ENCODE measurements at regions not wholly inside any gene's neighbourhood (a gene's known extent, or its start where the extent isn't known, plus 50 kb on each side); places are given as distances from the start of the nearest gene placed in this dataset.

DNA sequence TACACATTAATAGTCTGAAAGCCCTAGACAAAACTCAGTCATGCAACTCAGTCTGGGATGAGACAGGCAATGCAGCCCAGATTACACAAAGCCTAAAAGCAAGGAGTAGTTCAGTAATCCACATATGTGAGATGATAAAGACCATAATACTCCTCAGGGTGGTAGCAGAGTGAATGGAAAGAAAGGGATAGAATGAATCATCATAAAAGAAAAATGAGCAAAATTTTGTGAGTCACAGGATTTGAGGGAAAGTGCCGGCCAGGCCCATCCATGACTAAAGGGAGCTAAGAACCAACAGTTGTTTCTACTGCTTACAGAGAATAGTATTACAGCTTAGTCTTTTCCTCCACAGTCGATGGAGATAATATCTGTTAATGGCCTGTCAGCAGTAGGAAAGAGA, 90.0 kb upstream of the POU5F2 start:
- Histone ChIP-seq H3K4me3 (ENCODE audit: control insufficient read depth in 2 of 3, extremely low read depth in 1 of 3, insufficient read depth in 2 of 3, low read depth in 1 of 3, low read length in 3 of 3) (no peak overlapping the region), H3K4me1 (ENCODE audit: control insufficient read depth, extremely low read depth, insufficient read depth, low read length) (peaks cover 10% of the 10 kb centered on the region), H2AFZ (ENCODE audit: control insufficient read depth, low read length) (no peak overlapping the region), H3K27ac (ENCODE audit: control insufficient read depth, insufficient read depth, low read length) (no peak overlapping the region), H3K9me3 (ENCODE audit: control insufficient read depth, low read depth, low read length) (no peaks in the 10 kb centered on the region), H3K4me2 (ENCODE audit: control insufficient read depth, extremely low read depth, insufficient read depth, low read depth, low read length) (peak overlapping the region; percentile 23), H3K79me2 (ENCODE audit: control insufficient read depth, insufficient read depth, low read length) (no peaks in the 10 kb centered on the region), H4K20me1 (ENCODE audit: control insufficient read depth, extremely low read depth, insufficient read depth, low read length) (no peaks in the 10 kb centered on the region), H3K9me1 (ENCODE audit: control insufficient read depth, extremely low read depth, insufficient read depth, low read length) (no peaks in the 10 kb centered on the region), H3K27me3 (ENCODE audit: control insufficient read depth, extremely low read depth, insufficient read depth, low read length) (no peaks in the 10 kb centered on the region), H3K36me3 (ENCODE audit: control insufficient read depth in 2 of 2, extremely low read depth in 1 of 2, insufficient read depth in 2 of 2, low read length in 2 of 2) (no peaks in the 10 kb centered on the region), H3K9ac (ENCODE audit: control insufficient read depth, extremely low read depth, insufficient read depth, low read length) (no peak overlapping the region)
- dilution Hi-C loops (cut with MboI; ENCODE audit: extremely low pct_ligation_motif_present, low sequenced_read_pairs): no loop called here
- TF ChIP-seq, protein P1, sequence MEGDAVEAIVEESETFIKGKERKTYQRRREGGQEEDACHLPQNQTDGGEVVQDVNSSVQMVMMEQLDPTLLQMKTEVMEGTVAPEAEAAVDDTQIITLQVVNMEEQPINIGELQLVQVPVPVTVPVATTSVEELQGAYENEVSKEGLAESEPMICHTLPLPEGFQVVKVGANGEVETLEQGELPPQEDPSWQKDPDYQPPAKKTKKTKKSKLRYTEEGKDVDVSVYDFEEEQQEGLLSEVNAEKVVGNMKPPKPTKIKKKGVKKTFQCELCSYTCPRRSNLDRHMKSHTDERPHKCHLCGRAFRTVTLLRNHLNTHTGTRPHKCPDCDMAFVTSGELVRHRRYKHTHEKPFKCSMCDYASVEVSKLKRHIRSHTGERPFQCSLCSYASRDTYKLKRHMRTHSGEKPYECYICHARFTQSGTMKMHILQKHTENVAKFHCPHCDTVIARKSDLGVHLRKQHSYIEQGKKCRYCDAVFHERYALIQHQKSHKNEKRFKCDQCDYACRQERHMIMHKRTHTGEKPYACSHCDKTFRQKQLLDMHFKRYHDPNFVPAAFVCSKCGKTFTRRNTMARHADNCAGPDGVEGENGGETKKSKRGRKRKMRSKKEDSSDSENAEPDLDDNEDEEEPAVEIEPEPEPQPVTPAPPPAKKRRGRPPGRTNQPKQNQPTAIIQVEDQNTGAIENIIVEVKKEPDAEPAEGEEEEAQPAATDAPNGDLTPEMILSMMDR (optimal IDR thresholded peaks at IDR 0.05 in 1 of 3, IDR thresholded peaks at IDR 0.05 in 1 of 3, conservative IDR thresholded peaks at IDR 0.05 in 1 of 3; ENCODE audit: extremely low read depth in 1 of 3, insufficient read depth in 2 of 3, low read length in 3 of 3): no peak
- no peak for TF ChIP-seq EZH2 (IDR thresholded peaks at IDR 0.05; ENCODE audit: low read length)
- DNase-seq (ENCODE audit: low read depth, low spot score): peak; percentile 25
- FAIRE-seq: peak; percentile 79

DNA sequence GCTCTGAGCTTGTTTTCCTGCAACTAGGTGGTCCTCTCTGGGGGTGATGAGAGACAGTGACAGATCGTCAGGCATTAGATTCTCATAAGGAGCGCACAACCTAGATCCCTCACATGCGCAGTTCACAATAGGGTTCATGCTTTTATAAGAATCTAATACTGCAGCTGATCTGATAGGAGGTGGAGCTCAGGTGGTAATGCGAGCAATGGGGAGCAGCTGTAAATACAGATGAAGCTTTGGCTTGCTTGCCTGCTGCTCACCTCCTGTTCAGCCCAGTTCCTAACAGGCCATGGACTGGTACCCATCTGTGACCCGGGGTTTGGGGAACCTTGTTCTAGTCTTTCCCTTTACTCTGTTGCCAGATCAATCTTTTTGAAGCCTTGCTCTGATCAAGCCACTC, 89.5 kb upstream of the POU5F2 start:
- Histone ChIP-seq H3K9me1 (ENCODE audit: control insufficient read depth, extremely low read depth, insufficient read depth, low read length) (no peaks in the 10 kb centered on the region), H3K4me1 (ENCODE audit: control insufficient read depth, extremely low read depth, insufficient read depth, low read length) (peaks cover 10% of the 10 kb centered on the region), H3K4me3 (ENCODE audit: control insufficient read depth in 2 of 3, extremely low read depth in 1 of 3, insufficient read depth in 2 of 3, low read depth in 1 of 3, low read length in 3 of 3) (no peak overlapping the region), H3K9ac (ENCODE audit: control insufficient read depth, extremely low read depth, insufficient read depth, low read length) (no peak overlapping the region), H3K79me2 (ENCODE audit: control insufficient read depth, insufficient read depth, low read length) (no peaks in the 10 kb centered on the region), H3K36me3 (ENCODE audit: control insufficient read depth in 2 of 2, extremely low read depth in 1 of 2, insufficient read depth in 2 of 2, low read length in 2 of 2) (no peaks in the 10 kb centered on the region), H3K9me3 (ENCODE audit: control insufficient read depth, low read depth, low read length) (no peaks in the 10 kb centered on the region), H3K4me2 (ENCODE audit: control insufficient read depth, extremely low read depth, insufficient read depth, low read depth, low read length) (no peak overlapping the region), H3K27ac (ENCODE audit: control insufficient read depth, insufficient read depth, low read length) (no peak overlapping the region), H2AFZ (ENCODE audit: control insufficient read depth, low read length) (no peak overlapping the region), H3K27me3 (ENCODE audit: control insufficient read depth, extremely low read depth, insufficient read depth, low read length) (no peaks in the 10 kb centered on the region), H4K20me1 (ENCODE audit: control insufficient read depth, extremely low read depth, insufficient read depth, low read length) (no peaks in the 10 kb centered on the region)
- dilution Hi-C loops (cut with MboI; ENCODE audit: extremely low pct_ligation_motif_present, low sequenced_read_pairs): no loop called here
- TF ChIP-seq, protein P1 (optimal IDR thresholded peaks at IDR 0.05 in 1 of 3, IDR thresholded peaks at IDR 0.05 in 1 of 3, conservative IDR thresholded peaks at IDR 0.05 in 1 of 3; ENCODE audit: extremely low read depth in 1 of 3, insufficient read depth in 2 of 3, low read length in 3 of 3): no peak
- TF ChIP-seq EZH2 (IDR thresholded peaks at IDR 0.05; ENCODE audit: low read length): no peak
- FAIRE-seq: no peak
- no peak for DNase-seq (ENCODE audit: low read depth, low spot score)

All from keratinocyte (primary cell).